Activated CD8-positive, alpha-beta T cell treated with anti-CD3 and anti-CD28 coated beads for 36 hours (primary cell): ENCODE measurements at regions not wholly inside any gene's neighbourhood (a gene's known extent, or its start where the extent isn't known, plus 50 kb on each side); places are given as distances from the start of the nearest gene placed in this dataset.

Source experiments
- ATAC-seq: fragments of 200-7000 bp; cut with Tn5 transposase; one replicate; pipeline ENCODE4 v1.10.0; 2021; ENCODE audit warnings: mild to moderate bottlenecking, moderate library complexity
- CTCF ChIA-PET: fragments of 350-600 bp; sonication (Branson Sonifier 250); formaldehyde crosslinking; loops from one replicate; lab custom pipeline; 2021; ENCODE audit warnings: antibody characterized with exemption; lab: Charles Lee
- POLR2A ChIA-PET: fragments of 350-600 bp; sonication (Branson Sonifier 250); formaldehyde crosslinking; loops from one replicate; lab custom pipeline; 2021; ENCODE audit warnings: antibody characterized with exemption; lab: Charles Lee
- DNase-seq: peaks from one replicate; pipeline ENCODE4 v3.0.0-alpha.2; 2020
- H3K27ac Mint-ChIP-seq: one replicate; pipeline ENCODE4 v1.8.0; 2021; ENCODE audit warnings: mild to moderate bottlenecking, mixed read lengths
- H3K27me3 Mint-ChIP-seq: one replicate; pipeline ENCODE4 v1.8.0; 2021; ENCODE audit warnings: mixed read lengths
- H3K36me3 Mint-ChIP-seq: one replicate; pipeline ENCODE4 v1.8.0; 2021; ENCODE audit warnings: low read depth, mixed read lengths
- H3K4me1 Mint-ChIP-seq: one replicate; pipeline ENCODE4 v1.8.0; 2021; ENCODE audit warnings: low read depth, mixed read lengths
- H3K4me3 Mint-ChIP-seq: one replicate; pipeline ENCODE4 v1.8.0; 2021; ENCODE audit warnings: mild to moderate bottlenecking, moderate library complexity, mixed read lengths
- H3K9me3 Mint-ChIP-seq: one replicate; pipeline ENCODE4 v1.8.0; 2021; ENCODE audit warnings: mixed read lengths
- CTCF ChIP-seq: fragments of 200-600 bp; IDR thresholded peaks from one replicate; pipeline ENCODE4 v1.8.0; 2022; ENCODE audit warnings: antibody characterized with exemption, mild to moderate bottlenecking
- intact Hi-C: fragments of 100-400 bp; cut with micrococcal nuclease; formaldehyde crosslinking; loops from one replicate; pipeline ENCODE4 v1.10.0; 2022

DNA sequence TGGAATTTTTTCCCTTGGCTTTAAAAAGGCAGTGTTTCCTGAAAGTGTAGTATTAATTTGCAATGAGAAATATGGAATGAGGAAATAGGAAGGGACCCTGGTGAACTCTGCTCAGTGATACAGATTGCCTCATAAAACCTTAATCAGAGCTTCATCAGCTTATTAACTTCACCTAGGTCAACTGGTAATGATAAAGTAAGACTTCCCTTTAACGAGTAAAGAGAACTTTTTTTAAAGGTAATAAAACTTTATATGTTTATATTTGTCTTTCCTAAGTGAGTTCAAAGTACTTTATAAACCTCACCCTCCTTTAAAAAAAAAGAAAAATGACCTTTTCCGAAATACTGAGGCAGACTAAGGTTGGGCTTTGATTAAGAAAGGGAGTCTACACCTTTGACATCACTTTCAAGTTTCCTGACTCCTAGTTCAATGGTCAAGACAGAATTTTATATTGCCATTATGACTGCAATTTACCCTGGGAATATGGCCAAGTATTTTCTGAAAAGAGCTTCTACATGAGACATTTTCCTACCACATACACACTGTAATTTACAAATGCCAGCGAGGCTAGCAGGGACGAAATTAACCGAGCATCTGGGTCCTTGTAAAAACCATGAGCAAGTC lies 706.3 kb upstream of the TENM3 start:
- no peak for DNase-seq
- TF ChIP-seq CTCF = no peak
- ATAC-seq = no peak
- H3K27ac Mint-ChIP-seq = no peak overlapping the region
- intact Hi-C loops = no loop called here
- no peaks in the 10 kb centered on the region for H3K36me3 Mint-ChIP-seq
- ChIA-PET POLR2A (no interaction called here), CTCF (interaction anchor here (0.8 to 0.9 kb wide), 2 partner anchors 8 to 871 kb away, joined by 3 to 6 read pairs; no protein-coding TSS in a partner anchor)
- H3K9me3 Mint-ChIP-seq = no peaks in the 10 kb centered on the region
- no peak overlapping the region for H3K4me3 Mint-ChIP-seq
- no peaks in the 10 kb centered on the region for H3K27me3 Mint-ChIP-seq
- no peaks in the 10 kb centered on the region for H3K4me1 Mint-ChIP-seq

- intact Hi-C loops = no loop called here
- H3K4me3 Mint-ChIP-seq = no peak overlapping the region
Measured at GRCh38 chr4:181538431-181538830, 704.8 kb upstream of the TENM3 start.

DNA sequence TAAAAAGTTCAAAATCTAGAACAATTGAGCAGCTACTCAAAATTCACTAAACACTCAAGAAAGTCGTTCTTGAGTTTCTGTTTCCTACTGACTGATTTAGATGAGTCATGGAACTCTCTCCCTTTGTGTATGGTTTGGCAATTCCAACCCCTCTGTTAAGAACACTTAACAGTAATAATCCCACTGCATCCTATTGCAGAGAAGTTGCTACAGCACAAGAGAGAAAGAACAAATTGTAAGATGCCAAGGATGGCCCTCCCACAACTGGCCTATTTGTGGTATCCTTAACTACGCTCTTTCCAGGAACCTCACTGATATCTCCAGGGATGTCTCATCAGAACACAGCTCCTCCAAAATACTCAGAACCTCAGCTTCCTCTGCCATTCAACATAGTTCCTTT lies 701.8 kb upstream of the TENM3 start:
- H3K4me3 Mint-ChIP-seq = no peak overlapping the region
- H3K27ac Mint-ChIP-seq = no peak overlapping the region
- TF ChIP-seq CTCF = no peak
- CTCF ChIA-PET = interaction anchor here (1.1 kb wide), 1 partner anchor 13 kb away, joined by 3 read pairs; no protein-coding TSS in a partner anchor
- intact Hi-C loops = no loop called here
- H3K9me3 Mint-ChIP-seq = no peaks in the 10 kb centered on the region
- POLR2A ChIA-PET = no interaction called here
- no peaks in the 10 kb centered on the region for H3K27me3 Mint-ChIP-seq
- H3K4me1 Mint-ChIP-seq = no peaks in the 10 kb centered on the region
- no peaks in the 10 kb centered on the region for H3K36me3 Mint-ChIP-seq
- no peak for ATAC-seq
- DNase-seq = no peak

More at GRCh38 chr4:181538431-181538830, 704.8 kb upstream of the TENM3 start:
- Mint-ChIP-seq H3K4me1 (no peaks in the 10 kb centered on the region), H3K36me3 (no peaks in the 10 kb centered on the region), H3K27me3 (no peaks in the 10 kb centered on the region), H3K9me3 (no peaks in the 10 kb centered on the region), H3K27ac (no peak overlapping the region)
- DNase-seq (no peak), ATAC-seq (no peak)
- CTCF ChIA-PET = no interaction called here
- TF ChIP-seq CTCF = no peak
- POLR2A ChIA-PET = no interaction called here

GRCh38 chr4:181548873-181549575 lies 694.2 kb upstream of the TENM3 start:
- ATAC-seq = no peak
- H3K27me3 Mint-ChIP-seq = no peaks in the 10 kb centered on the region
- no peaks in the 10 kb centered on the region for H3K4me1 Mint-ChIP-seq
- H3K9me3 Mint-ChIP-seq = peaks cover 3% of the 10 kb centered on the region
- no peak overlapping the region for H3K4me3 Mint-ChIP-seq
- TF ChIP-seq CTCF = no peak
- ChIA-PET POLR2A (no interaction called here), CTCF (no interaction called here)
- intact Hi-C loops = no loop called here
- DNase-seq = no peak
- H3K27ac Mint-ChIP-seq = no peak overlapping the region
- no peaks in the 10 kb centered on the region for H3K36me3 Mint-ChIP-seq

GRCh38 chr4:181549576-181550188 lies 693.5 kb upstream of the TENM3 start:
- TF ChIP-seq CTCF = no peak
- ChIA-PET CTCF (no interaction called here), POLR2A (no interaction called here)
- DNase-seq = no peak
- no peaks in the 10 kb centered on the region for H3K4me1 Mint-ChIP-seq
- H3K9me3 Mint-ChIP-seq = peaks cover 4% of the 10 kb centered on the region
- no peaks in the 10 kb centered on the region for H3K36me3 Mint-ChIP-seq
- ATAC-seq = no peak
- intact Hi-C loops = no loop called here
- H3K27me3 Mint-ChIP-seq = no peaks in the 10 kb centered on the region
- H3K27ac Mint-ChIP-seq = no peak overlapping the region
- H3K4me3 Mint-ChIP-seq = no peak overlapping the region
